GM12891 (cell line): ENCODE measurements at regions not wholly inside any gene's neighbourhood (a gene's known extent, or its start where the extent isn't known, plus 50 kb on each side); places are given as distances from the start of the nearest gene placed in this dataset.

Experiments
- DNase-seq: peaks from one replicate; pipeline ENCODE4 v3.0.0; 2011; ENCODE audit warnings: low spot score; ENCODE audit not compliant: insufficient read length
- FAIRE-seq: peaks from 2 replicates; lab custom pipeline; 2011; peaks lifted over from hg19 to GRCh38; lab: Jason Lieb, UNC
- PAX5 ChIP-seq: IDR thresholded peaks from 2 replicates; pipeline ENCODE4 v1.6.1; 2011; ENCODE audit warnings: low read length, moderate library complexity, mild to moderate bottlenecking; ENCODE audit not compliant: insufficient read depth, severe bottlenecking
- POLR2A ChIP-seq: IDR thresholded peaks from 2 replicates; pipeline ENCODE4 v1.6.1; 2011; ENCODE audit warnings: low read depth, low read length, control low read depth
- POLR2AphosphoS5 ChIP-seq: IDR thresholded peaks from 2 replicates; pipeline ENCODE4 v1.6.1; 2011; ENCODE audit warnings: low read depth, low read length, control low read depth
- POU2F2 ChIP-seq: IDR thresholded peaks from 2 replicates; pipeline ENCODE4 v1.6.1; 2011; ENCODE audit warnings: low read depth, mild to moderate bottlenecking, control low read depth, low read length, moderate library complexity
- SPI1 ChIP-seq: IDR thresholded peaks from 2 replicates; pipeline ENCODE4 v1.6.1; 2011; ENCODE audit warnings: low read depth, low read length, control low read depth
- TAF1 ChIP-seq: IDR thresholded peaks from 2 replicates; pipeline ENCODE4 v1.6.1; 2011; ENCODE audit warnings: low read depth, low read length, control low read depth

- TF ChIP-seq POU2F2, result no peak
- TF ChIP-seq POLR2A, result no peak
- TF ChIP-seq POLR2AphosphoS5, result no peak
- TF ChIP-seq TAF1, result no peak
- TF ChIP-seq PAX5, result no peak
- no peak for TF ChIP-seq SPI1
- FAIRE-seq (no peak), DNase-seq (no peak)
Observed at GRCh38 chr1:221290669-221291068, 411.4 kb downstream of the HLX start.

DNA sequence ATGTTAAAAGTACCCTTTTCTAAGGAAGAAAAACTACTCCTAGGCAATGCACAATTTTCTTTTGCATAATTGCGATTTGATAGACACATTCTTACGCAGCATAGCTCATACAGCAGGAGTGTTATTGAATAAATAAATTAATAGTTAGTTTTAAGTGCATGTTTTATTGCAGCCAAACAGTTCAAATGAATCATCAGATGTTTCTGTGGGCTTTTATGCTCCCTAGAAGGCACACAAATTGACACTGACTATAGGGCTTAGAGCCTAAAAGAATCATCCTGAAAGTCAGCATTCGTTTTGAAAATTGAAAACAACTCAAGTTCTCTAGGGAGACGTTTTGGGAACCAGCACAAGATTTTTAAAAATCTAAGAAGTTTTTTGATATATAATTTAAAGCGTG is 411.9 kb downstream of the HLX start:
- DNase-seq, result no peak
- FAIRE-seq, result no peak
- no peak for TF ChIP-seq POLR2AphosphoS5
- TF ChIP-seq POLR2A, result no peak
- TF ChIP-seq TAF1, result no peak
- no peak for TF ChIP-seq POU2F2
- no peak for TF ChIP-seq PAX5
- TF ChIP-seq SPI1, result no peak

DNA sequence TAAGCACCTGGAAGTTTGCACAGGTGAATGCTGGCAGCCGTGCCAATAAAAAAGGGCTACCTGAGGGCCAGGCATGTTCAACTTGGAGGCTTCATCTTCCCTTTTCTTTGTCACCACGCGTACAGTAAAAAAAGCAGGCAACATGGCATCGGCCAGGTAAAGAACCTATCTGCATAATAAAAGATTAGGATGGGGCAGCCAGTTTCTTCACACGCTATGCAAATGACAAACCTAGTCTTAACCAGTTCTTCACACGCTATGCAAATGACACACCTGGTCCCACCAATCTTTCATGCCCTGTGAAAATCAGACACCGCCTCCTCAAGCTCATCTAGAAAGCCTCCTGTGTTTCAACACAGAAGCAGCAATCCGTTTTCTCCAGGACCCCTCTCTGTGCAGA is 413.4 kb downstream of the HLX start:
- DNase-seq (no peak), FAIRE-seq (no peak)
- TF ChIP-seq POLR2AphosphoS5 (no peak), POU2F2 (no peak), PAX5 (no peak), SPI1 (no peak), TAF1 (no peak), POLR2A (no peak)

DNA sequence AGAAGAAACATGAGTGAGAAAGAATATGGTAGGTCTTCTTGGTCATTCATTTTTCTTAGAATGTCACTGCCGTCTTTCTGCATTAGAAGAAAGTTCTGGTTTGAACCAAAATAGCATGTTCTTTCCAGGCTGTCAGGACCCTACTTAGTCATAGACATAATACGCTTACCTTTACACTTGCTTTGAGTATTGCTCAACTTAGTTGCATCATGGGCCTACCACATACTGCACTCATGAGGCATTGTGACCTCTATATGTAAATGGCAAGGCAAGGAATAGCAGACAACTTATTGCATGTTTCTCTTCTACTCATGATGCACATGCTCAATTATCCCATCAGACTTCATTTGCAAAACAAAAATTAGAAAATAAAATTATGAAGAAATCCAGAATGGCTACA is 415.0 kb downstream of the HLX start:
- TF ChIP-seq POU2F2 (no peak), POLR2AphosphoS5 (no peak), POLR2A (no peak), SPI1 (no peak), TAF1 (no peak), PAX5 (no peak)
- DNase-seq (no peak), FAIRE-seq (no peak)

- TF ChIP-seq PAX5, result no peak
- no peak for TF ChIP-seq TAF1
- no peak for TF ChIP-seq POU2F2
- no peak for TF ChIP-seq SPI1
- TF ChIP-seq POLR2A, result no peak
- TF ChIP-seq POLR2AphosphoS5, result no peak
- no peak for FAIRE-seq
- no peak for DNase-seq
Observed at GRCh38 chr1:221302357-221302756, 423.1 kb downstream of the HLX start.

DNA sequence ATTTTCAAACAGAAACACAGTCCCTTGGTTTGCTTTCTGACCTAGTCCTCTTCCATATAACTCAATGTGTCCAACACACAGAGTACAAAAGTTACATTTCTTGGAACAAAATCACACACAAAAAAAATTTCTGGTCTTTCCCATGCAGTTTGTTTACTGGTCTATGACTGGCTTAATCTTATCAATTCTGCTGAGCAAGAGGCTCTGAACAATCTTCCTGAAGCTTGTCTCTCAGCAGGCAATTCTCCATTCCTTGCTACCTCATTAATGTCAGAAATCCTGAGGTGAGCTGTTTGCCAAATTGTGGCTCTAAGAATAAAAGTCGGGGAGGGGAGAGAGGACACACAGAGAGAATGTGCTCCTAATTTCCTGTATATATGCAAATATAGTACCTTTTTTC is 423.6 kb downstream of the HLX start:
- FAIRE-seq (no peak), DNase-seq (no peak)
- no peak for TF ChIP-seq POLR2AphosphoS5
- TF ChIP-seq POU2F2, result no peak
- TF ChIP-seq PAX5, result no peak
- TF ChIP-seq SPI1, result no peak
- no peak for TF ChIP-seq TAF1
- TF ChIP-seq POLR2A, result no peak

GRCh38 chr1:221303623-221304022 is 424.4 kb downstream of the HLX start:
- TF ChIP-seq TAF1 (no peak), POU2F2 (no peak)
- DNase-seq (no peak), FAIRE-seq (no peak)

- TF ChIP-seq POU2F2, result no peak
- no peak for TF ChIP-seq POLR2AphosphoS5
- TF ChIP-seq TAF1, result no peak
- TF ChIP-seq SPI1, result no peak
- TF ChIP-seq POLR2A, result no peak
- no peak for TF ChIP-seq PAX5
- no peak for FAIRE-seq
Observed at GRCh38 chr1:221306239-221306638, 427.0 kb downstream of the HLX start.

GRCh38 chr1:221308534-221309511 is 429.6 kb downstream of the HLX start:
- TF ChIP-seq TAF1 (no peak), PAX5 (no peak), POLR2AphosphoS5 (no peak), POLR2A (no peak), SPI1 (no peak), POU2F2 (no peak)
- DNase-seq (no peak), FAIRE-seq (no peak)

More at GRCh38 chr1:221306239-221306638, 427.0 kb downstream of the HLX start:
- DNase-seq, result no peak
